Stimulated activated CD8-positive, alpha-beta memory T cell treated with anti-CD3 and anti-CD28 coated beads, Interleukin-7, amount 100 ng/mL, for 48 hours (primary cell): ENCODE measurements at regions not wholly inside any gene's neighbourhood (a gene's known extent, or its start where the extent isn't known, plus 50 kb on each side); places are given as distances from the start of the nearest gene placed in this dataset.
"Not testable (repeated sequence)": the region's sequence is repeated elsewhere in the genome, so short reads cannot be mapped to it uniquely, and the experiment has no call there.

ENCODE experiments used
- DNase-seq, 2 donors: peaks; one replicate each; pipeline ENCODE4 v3.0.0-alpha.2; 2020; ENCODE audit warnings: low read depth in 1 of 2; ENCODE audit errors: extremely low read depth in 1 of 2

GRCh38 chr14:22213120-22213519 lies 375.9 kb downstream of the DAD1 start:
- no peak for DNase-seq

GRCh38 chr14:22210906-22211305 lies 378.1 kb downstream of the DAD1 start:
- DNase-seq, result no peak

- no peak for DNase-seq
Observed at GRCh38 chr14:22210026-22210425, 379.0 kb downstream of the DAD1 start.

- no peak for DNase-seq
Observed at GRCh38 chr14:22203036-22203435, 386.0 kb downstream of the DAD1 start.

- DNase-seq, result no peak
Observed at GRCh38 chr14:22202313-22202712, 386.7 kb downstream of the DAD1 start.

GRCh38 chr14:22200977-22201605 lies 387.9 kb downstream of the DAD1 start:
- no peak for DNase-seq

- not testable (repeated sequence) for DNase-seq
Observed at GRCh38 chr14:22200131-22200530, 388.9 kb downstream of the DAD1 start.

- no peak for DNase-seq
Observed at GRCh38 chr14:22194664-22195063, 394.4 kb downstream of the DAD1 start.

GRCh38 chr14:22190411-22191191 lies 398.4 kb downstream of the DAD1 start:
- no peak for DNase-seq

GRCh38 chr14:22189881-22190280 lies 399.1 kb downstream of the DAD1 start:
- no peak for DNase-seq

- DNase-seq, result no peak
Observed at GRCh38 chr14:22188318-22188717, 400.7 kb downstream of the DAD1 start.

GRCh38 chr14:22185789-22186188 lies 403.2 kb downstream of the DAD1 start:
- DNase-seq, result no peak

GRCh38 chr14:22185191-22185590 lies 403.8 kb downstream of the DAD1 start:
- no peak for DNase-seq

GRCh38 chr14:22184830-22185168 lies 404.2 kb downstream of the DAD1 start:
- no peak for DNase-seq

- no peak for DNase-seq
Observed at GRCh38 chr14:22184157-22184829, 404.7 kb downstream of the DAD1 start.

- DNase-seq, result no peak
Observed at GRCh38 chr14:22180045-22180444, 409.0 kb downstream of the DAD1 start.

GRCh38 chr14:22179190-22179589 lies 409.8 kb downstream of the DAD1 start:
- no peak for DNase-seq

- no peak for DNase-seq
Observed at GRCh38 chr14:22178333-22178839, 410.6 kb downstream of the DAD1 start.

- DNase-seq, result no peak
Observed at GRCh38 chr14:22177870-22178269, 411.2 kb downstream of the DAD1 start.

GRCh38 chr14:22176957-22177356 lies 412.1 kb downstream of the DAD1 start:
- DNase-seq, result no peak

GRCh38 chr14:22175278-22175558 lies 413.8 kb downstream of the DAD1 start:
- DNase-seq, result not testable (repeated sequence)
